Suppressor macrophage (primary cell): ENCODE measurements at regions not wholly inside any gene's neighbourhood (a gene's known extent, or its start where the extent isn't known, plus 50 kb on each side); places are given as distances from the start of the nearest gene placed in this dataset.

Experiments used
- DNase-seq, 4 experiments: peaks; one replicate each; pipeline ENCODE4 v3.0.0-alpha.2; 2020 to 2022

DNA sequence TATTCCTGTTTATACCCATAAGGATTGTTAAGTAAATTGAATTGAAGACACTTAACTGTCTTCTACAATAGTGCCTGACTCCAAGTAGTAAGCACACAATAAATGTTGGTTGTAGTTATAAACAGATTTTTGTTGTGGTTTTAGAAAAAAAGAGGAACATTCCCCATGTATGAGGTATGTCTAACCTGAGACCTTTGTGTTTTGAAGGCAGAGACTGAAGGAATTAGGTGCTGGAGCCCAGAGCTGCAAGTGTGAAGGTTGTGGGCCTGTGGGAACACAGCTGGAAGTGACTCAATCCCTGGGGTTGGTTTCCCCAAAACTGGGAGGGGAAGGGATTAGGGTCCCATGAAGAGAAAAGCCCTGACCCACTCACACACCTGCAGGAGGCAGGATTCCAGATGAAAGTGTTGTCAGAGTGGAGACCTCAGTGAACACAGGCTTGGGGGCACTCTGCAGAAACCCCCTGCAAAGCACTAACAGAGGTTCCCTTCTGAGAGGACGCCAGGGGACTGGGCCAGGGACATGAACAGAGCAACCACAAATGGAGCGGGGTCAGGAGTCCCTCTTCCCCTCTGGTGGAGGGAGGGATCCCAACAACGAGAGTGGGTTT lies 265.1 kb upstream of the KLF14 start:
- no peak for DNase-seq

GRCh38 chr7:130999926-131000325 lies 265.9 kb upstream of the KLF14 start:
- DNase-seq, result no peak

- no peak for DNase-seq
Measured at GRCh38 chr7:131000389-131000788, 266.4 kb upstream of the KLF14 start.

GRCh38 chr7:131000873-131001272 lies 266.9 kb upstream of the KLF14 start:
- no peak for DNase-seq

DNA sequence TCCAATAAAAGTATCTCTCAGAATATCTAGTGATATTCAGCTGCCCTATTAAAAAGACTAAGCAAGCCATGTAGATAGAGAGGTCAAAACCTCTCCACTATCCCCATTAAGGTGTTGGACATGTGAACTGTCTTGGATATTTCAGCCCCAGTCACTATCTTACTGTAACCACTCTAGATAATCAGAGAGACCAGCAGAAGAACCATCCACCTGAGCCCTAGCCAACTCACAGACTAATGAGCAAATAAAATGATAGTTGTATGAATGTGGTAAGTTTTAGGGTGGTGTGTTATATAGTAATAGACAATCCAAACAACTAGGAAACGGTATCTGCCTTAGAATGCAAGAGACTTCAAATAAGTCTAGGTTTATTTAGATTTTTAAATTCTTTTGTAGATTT lies 268.6 kb upstream of the KLF14 start:
- DNase-seq, result no peak

DNA sequence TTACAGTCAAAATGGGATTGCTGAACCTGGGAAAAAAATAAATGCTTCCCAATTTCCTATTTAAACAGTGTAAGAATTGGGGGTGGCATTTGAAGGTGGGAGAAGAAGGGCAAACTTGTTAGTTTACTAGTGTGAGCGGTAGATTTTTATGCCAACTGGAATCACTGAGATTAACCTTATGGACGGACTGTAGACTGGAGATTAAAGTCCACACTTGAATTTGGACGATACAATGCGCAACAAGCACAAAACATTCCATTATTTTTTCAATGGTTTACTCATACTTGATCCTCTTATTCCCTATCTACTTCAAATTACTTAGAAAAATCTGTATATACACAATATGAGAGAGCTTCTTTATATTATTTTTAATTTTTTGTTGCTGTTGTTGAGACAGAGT lies 269.6 kb upstream of the KLF14 start:
- DNase-seq, result no peak

DNA sequence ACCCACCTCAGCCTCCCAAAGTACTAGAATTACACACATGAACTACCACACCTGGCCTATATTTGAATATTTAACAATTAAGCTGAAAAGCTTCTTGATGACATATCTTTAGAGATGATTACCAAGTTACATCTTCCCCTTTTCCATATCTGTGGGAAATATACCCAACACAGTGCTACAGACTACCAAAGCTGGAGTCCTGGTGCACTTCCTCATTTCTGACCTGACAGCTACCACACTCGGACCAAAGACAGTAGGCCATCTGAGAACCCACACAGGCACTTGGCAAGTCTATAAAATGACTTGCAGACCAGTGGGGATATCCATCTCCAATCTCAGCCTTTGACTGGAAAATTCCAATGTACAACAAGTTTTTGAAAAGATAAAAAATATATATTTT lies 270.4 kb upstream of the KLF14 start:
- peak; percentile 58 to 82 (median 72) for DNase-seq

DNA sequence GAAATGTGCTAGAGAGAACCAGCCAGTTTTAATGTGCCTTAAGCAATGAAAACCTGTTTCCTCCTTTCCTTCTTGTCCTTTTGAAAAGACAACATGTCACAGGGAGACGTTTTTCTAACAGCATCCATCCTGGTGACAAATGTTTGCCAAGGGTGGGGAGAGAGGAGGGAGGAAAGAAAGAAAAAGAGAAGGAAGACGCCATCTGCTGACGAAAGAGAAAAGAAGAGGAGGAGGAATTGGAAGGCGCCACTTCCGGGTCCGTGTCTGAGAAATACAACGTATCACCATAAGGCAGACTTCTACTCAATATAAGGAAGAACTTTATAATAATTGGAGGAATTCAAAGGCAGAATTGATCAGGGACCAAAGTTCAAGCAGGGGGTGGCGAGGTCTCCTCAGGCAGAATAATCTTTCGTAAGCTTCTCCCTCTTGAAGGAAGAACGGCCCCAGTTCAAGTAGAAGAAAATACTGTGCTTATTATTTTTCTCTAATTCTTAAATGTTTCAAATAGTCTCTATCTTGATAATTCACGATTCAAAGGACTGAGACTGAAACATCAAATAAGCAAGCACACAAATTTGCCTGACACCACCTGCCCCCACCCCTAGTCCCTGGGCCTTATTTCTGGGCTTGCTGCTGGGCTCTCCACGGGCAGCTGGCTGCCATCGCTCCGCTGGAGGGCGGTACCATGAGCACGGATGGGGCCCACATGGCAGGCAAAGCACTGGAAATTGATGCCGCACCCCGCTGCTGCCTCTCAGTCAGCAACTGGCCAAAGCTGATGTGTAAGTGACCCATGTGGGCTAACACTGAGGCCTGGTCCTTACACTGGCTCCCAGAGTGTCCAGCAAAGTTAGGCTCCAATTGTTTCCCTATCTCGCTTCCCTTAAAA lies 273.7 kb upstream of the KLF14 start:
- peak; percentile 66 to 82 (median 80) for DNase-seq

DNA sequence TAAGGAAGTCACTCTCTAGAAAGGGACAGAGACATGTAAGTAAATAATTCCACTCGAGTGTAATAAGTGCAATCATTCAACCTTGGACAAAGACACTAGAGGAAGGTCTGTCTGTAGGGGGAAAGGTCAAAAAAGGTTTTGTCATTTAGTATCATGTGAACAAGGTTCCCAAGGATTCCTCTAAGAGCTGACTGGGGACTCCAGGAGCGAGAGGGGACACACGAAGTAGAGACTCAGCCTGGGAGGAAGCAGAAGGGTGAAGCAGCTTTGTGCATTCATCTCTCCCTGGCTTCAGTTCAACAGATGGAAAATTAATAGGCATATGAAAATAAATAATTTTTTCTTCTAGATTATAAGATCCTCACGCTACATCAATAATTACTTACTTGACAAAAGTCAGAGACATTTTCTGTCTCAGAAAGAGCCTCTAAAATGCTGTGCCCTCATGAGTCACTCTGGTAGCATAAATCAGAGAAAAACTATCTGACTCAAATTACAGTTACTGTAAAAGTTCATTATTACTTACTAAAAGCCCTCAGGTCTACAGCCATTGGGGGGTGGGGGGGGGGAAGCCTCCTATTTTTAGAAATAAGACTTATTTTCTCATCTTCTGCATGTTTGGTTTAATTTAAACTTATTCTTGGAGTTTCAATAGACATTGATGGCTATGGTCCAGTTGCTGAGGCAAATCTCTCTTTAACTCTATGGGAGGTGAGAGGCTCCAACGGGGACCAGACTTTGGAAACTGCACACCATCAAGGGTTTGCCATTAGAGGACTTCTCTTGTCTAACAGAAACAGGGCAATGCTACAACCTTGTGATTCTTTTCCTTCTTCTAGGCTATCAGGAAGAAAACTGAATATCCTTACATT lies 275.1 kb upstream of the KLF14 start:
- DNase-seq, result peak in 3 of 4 experiments; percentile 17 to 57 (median 19)

DNA sequence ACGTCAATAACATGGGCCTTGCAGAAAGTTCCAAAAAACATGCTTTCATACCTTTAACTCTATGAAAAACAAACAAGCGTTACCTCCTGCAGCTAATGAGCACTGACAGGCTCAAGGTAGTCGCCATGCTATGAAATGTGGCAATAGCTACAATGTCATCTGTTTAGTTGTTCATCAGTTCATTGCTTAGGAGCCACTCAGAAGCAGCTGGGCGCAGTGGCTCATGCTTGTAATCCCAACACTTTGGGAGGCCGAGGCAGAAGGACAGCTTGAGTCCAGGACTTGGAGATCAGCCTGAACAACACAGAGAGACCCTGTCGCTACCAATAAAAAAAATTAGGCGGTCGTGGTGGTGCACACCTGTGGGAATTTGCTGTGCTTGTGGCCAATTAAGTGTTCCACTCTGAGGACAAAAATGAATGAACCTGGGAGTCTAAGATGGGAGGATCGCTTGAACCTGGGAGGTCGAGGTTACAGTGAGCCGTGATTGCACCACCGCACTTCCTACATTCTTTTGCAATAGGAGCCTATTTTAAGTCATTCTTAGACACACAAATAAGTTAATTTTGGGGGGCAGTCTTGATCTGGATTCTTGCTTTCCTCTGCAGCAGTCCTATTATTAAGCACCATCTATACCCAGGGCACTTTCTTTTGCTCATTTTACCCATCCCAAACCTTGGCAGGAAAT lies 276.2 kb upstream of the KLF14 start:
- peak; percentile 21 to 45 (median 36) for DNase-seq

GRCh38 chr7:131010717-131011431 lies 276.9 kb upstream of the KLF14 start:
- peak; percentile 65 to 89 (median 70) for DNase-seq

DNA sequence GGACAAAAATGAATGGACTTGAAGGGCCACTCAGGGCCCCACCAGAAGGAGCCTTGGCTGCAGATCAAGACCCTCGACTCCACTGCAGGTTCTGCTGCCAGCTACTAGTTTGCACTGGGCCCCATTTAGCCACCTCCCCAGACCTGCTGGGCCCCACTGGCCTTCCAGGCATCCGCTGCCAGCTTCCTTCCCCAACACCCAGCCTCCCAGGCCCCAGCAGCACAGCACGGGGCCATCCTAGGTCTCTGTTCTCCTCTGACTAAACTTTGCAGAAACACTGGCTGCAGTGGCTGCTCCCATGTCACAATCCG lies 277.4 kb upstream of the KLF14 start:
- DNase-seq, result peak; percentile 42 to 61 (median 60)

DNA sequence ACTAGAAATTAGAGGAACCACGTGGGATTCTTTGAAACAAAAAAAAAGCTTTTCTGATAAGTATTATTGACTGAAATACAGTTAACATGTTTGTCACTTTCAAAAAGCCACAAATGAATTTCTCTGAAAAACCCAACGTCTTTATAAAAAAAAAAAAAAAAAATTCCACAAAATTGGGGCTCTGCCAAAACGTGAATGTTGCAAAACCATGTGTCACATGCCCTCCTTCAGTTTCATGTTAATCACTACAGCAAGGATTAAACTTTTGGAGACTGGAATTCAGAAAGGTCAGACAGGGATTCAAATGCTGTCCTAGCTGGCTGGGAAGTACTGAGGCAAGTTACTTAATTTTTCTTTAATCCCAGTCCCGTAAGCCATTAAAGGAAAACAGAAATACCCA lies 278.0 kb upstream of the KLF14 start:
- DNase-seq, result peak; percentile 42 to 74 (median 68)

- DNase-seq, result no peak
Measured at GRCh38 chr7:131012477-131013031, 278.5 kb upstream of the KLF14 start.

- DNase-seq, result no peak
Measured at GRCh38 chr7:131013716-131014115, 279.7 kb upstream of the KLF14 start.

DNA sequence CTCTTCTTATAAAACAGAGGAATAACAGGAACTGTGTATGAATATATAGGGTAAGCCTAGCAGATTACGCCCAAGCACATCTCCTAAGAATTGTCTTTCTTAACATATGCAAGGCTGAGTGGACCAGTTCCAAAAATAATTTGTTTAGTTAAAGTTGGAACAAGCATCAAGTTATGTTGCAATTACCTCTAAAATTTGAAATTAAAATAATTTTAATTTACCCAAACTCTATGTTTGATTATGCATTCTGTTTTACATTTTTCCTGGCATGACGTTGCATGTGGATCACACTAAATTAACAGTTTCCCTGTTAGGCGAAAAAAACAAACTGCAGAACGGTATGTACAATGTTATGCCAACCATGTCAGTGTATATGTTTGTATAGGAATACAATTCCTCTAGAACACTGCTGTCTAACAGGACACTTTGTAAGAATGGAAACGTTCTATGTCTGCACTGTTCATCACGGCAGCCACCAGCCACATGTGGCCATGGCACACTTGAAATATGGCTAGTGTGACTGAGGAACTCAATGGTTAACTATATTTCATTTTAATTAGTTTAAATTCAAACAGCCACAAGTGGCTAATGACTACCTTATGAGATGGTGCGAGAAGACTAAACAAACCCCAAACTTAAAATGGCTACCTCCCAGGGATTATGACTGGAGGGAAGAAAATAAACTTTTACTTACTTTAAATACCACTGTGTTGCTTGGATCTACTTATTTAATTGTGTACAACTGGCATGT lies 281.1 kb upstream of the KLF14 start:
- no peak for DNase-seq

DNA sequence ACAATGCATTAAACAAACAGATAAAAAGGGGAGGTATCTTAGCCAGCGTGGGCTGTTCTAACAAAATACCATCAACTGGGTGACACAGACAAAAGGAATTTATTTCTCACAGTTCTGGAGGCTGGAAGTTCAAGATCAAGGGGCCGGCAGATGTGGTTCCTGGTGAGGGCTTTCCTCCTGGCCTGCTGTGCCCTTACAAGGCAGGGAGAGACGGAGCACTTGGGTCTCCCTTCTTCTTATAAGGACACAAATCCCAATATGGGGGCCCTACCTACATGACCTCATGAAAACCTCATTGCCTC lies 281.6 kb upstream of the KLF14 start:
- DNase-seq, result no peak

DNA sequence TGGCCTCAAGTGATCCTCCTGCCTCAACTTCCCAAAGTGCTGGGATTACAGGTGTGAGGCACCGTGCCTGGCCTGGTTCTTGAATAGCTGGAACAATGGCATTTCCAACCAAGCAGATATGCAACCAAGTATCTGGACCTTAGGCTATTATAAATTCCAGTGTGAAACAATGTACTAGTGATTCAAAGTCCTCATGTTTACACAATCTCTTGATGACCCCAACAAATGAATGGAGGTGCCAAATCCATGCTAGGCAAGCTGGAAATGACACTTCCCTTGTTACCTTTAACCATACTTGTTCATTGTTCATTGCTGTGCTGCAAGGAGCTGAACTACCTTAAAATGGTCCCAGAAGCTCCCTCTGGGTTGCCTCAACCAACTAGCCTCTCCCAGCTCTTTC lies 282.2 kb upstream of the KLF14 start:
- no peak for DNase-seq

GRCh38 chr7:131019351-131019750 lies 285.3 kb upstream of the KLF14 start:
- DNase-seq, result no peak

- DNase-seq, result no peak
Measured at GRCh38 chr7:131020759-131021261, 286.8 kb upstream of the KLF14 start.

DNA sequence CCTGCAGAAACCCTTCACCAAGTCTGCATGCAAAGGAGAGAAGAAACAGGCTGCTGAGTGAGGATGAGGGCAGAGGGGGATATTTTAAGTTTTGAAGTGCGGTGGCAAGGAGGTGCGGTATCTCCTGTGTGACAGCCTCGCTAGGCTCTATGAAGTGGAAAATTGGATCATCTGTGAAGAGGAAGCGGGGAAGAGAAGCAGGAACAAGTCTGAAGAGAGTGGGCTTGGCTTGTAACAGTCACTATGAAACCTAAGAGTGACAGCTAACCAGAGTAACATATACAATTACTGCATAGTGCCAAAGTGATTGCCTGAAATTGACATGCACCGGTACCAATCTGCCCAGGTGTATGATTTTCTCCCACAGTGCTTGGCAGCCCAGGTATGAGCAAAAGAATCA lies 287.5 kb upstream of the KLF14 start:
- DNase-seq, result peak in 3 of 4 experiments; percentile 56 to 64 (median 64)
